Heart right ventricle (tissue), 16 donors: ENCODE measurements at regions not wholly inside any gene's neighbourhood (a gene's known extent, or its start where the extent isn't known, plus 50 kb on each side); places are given as distances from the start of the nearest gene placed in this dataset.

ENCODE experiments used
- ATAC-seq, 8 donors: fragments of 200-7000 bp; cut with Tn5 transposase; one replicate each; pipeline ENCODE4 v1.9.1; 2020; ENCODE audit warnings: mild to moderate bottlenecking in 8 of 8, moderate library complexity in 8 of 8, moderate number of reproducible peaks in 1 of 8
- DNase-seq, 2 donors: peaks; one replicate each; pipeline ENCODE4 v3.0.0-alpha.2; 2020
- H3K27ac ChIP-seq, 10 donors: fragments of 200-600 bp; sonication (generic) in 2 of 10; one replicate each; pipeline versions ENCODE4 v1.5.0 to v1.8.0; 2020 to 2022; ENCODE audit warnings: mild to moderate bottlenecking in 3 of 10
- H3K27me3 ChIP-seq, 7 donors: fragments of 200-600 bp; one replicate each; pipeline ENCODE4 v1.8.0; 2021 to 2022; ENCODE audit warnings: mild to moderate bottlenecking in 2 of 7
- H3K36me3 ChIP-seq, 9 donors: fragments of 200-600 bp; sonication (generic) in 1 of 9; one replicate each; pipeline versions ENCODE4 v1.5.0 to v1.8.0; 2020 to 2022; ENCODE audit warnings: mild to moderate bottlenecking in 2 of 9
- H3K4me1 ChIP-seq, 9 donors: fragments of 200-600 bp; sonication (generic) in 1 of 9; one replicate each; pipeline versions ENCODE4 v1.5.0 to v1.8.0; 2020 to 2022; ENCODE audit warnings: mild to moderate bottlenecking in 4 of 9
- H3K4me3 ChIP-seq, 10 donors: fragments of 200-600 bp; sonication (generic) in 2 of 10; one replicate each; pipeline versions ENCODE4 v1.5.0 to v1.8.0; 2020 to 2022; ENCODE audit warnings: mild to moderate bottlenecking in 7 of 10, moderate library complexity in 2 of 10
- H3K9me3 ChIP-seq, 11 donors: fragments of 200-600 bp in 10 of 11; sonication (generic) in 2 of 11; one replicate each; pipeline versions ENCODE4 v1.5.0 to v1.8.0; 2013 to 2022; ENCODE audit warnings: mild to moderate bottlenecking in 2 of 11, control low read depth in 1 of 11, moderate library complexity in 1 of 11
- CTCF ChIP-seq, 9 donors: fragments of 200-600 bp; sonication (generic) in 2 of 9; IDR thresholded peaks; one replicate each; pipeline versions ENCODE4 v1.5.0 to v1.8.0; 2021 to 2022; ENCODE audit warnings: antibody characterized with exemption in 9 of 9, mild to moderate bottlenecking in 5 of 9, moderate library complexity in 1 of 9
- WGBS, 2 donors: extraction: QIAGEN DNeasy Blood & Tissue Kit; methylation state at CpG; one replicate each; pipeline ENCODE4 v1.1.7; 2013; ENCODE audit warnings: inconsistent platforms in 1 of 2; 5-methylcytosine and 5-hydroxymethylcytosine counted together
- intact Hi-C, 10 donors: fragments of 100-400 bp; cut with DNase I; formaldehyde crosslinking; loops; one replicate each; pipeline versions ENCODE4 v1.11.1 to v1.14.2; 2022
- donor health status: Arrhythmogenic right ventricular cardiomyopathy.
- donor health status: ischemic (EF 13 %, LVEDD 7.1; RV severe dilation, severe dysfunction).
- donor health status: healthy with polysubstance abuse.
- donor health status: DM: no; HTN: yes; CAD: no.
- donor health status: DM: no; HTN: no; CAD: no.
- donor health status: ischemic (EF 25% LVEDD 6.9; RV normal size, moderate dysfunction).
- donor health status: ischemic (EF 25% LVEDD 5.7; RV mildly dilated, moderate dysfunction).
- donor health status: healthy.
- donor health status: DM: yes; HTN: yes; CAD: no.
- donor health status: Ischemic cardiomyopathy.
- donor health status: ischemic (EF 35%, LVEDD 5.7; RV mildly dilated, moderate dysfunction).
- donor health status: nonischemic (EF 11% LVEDD 7.7; RV severe dilation, severe dysfunction).
- donor health status: DM: yes; HTN: yes; CAD: no.
- donor health status: PGD.
- donor health status: ischemic (EF 29% LVEDD 5.4; RV normal size, mild dysfunction).
- donor health status: nonischemic (EF 23%, LVEDD 6.1; RV moderate dilation, normal function).

DNA sequence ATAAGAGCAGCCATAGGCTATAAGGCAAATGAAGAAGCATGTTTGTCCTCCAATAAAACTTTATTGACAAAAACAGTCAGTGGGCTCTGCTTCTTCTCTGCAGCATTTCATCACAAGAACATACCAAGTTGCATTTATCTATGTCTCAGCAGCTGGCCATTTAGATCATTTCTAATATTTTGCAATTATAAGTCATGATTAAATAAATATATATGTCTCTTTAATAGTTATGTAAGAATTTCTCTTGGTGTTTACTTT is 153.5 kb downstream of the RFC3 start:
- Histone ChIP-seq H3K4me1 (no peaks in the 10 kb centered on the region), H3K36me3 (no peaks in the 10 kb centered on the region), H3K9me3 (peaks cover 0 to 6% (median 0%) of the 10 kb centered on the region in 11 donors), H3K27ac (no peak overlapping the region), H3K4me3 (no peak overlapping the region), H3K27me3 (no peaks in the 10 kb centered on the region)
- no peak for DNase-seq
- intact Hi-C loops, result no loop called here
- TF ChIP-seq CTCF (IDR thresholded peaks at IDR 0.05), result no peak
- ATAC-seq, result no peak

DNA sequence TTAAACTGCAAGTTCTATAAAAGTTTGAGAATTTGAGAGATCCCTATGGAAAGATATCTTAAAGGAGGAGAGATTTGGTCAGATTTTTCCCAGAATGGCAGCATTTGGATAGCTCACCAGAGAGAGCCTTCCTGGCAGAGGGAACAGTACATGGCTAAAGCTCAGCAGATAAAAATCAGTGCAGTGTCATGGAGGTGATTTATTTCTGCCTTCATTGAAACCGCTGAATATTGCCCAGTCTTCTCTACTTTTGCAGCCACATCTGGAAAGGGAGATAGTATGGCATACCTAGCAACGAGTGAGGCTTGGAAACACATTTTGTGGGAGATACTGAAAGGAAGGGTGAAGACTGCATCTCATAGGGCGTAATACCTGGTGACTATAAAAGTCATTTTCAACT is 155.2 kb downstream of the RFC3 start:
- WGBS, 2 donors, result 90 to 91% methylated on average over 3 of the region's 3 CpGs
- intact Hi-C loops, result no loop called here
- no peak for ATAC-seq

DNA sequence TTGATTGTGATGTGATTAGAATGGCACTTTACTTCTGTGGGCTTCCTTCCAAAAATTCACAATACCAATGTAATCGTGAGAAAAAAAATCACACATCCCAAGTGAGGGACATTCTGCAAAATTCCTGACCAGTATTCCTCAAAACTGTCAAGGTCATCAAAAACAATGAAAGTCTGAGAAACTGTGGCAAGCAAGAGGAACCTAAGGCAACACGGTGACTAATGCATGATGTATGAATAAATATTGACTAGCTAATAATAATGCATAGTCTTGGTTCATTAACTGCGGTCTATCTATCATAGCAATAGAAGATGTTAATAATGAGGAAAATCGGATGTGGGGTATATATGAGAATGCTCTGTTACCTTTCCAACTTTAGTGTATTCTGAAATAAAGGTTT is 159.0 kb downstream of the RFC3 start:
- H3K27me3 ChIP-seq, result no peaks in the 10 kb centered on the region
- no peaks in the 10 kb centered on the region for H3K36me3 ChIP-seq
- TF ChIP-seq CTCF (IDR thresholded peaks at IDR 0.05), result no peak
- DNase-seq (no peak), ATAC-seq (no peak)
- intact Hi-C loops, result no loop called here
- H3K27ac ChIP-seq, result no peak overlapping the region
- H3K9me3 ChIP-seq, result no peaks in the 10 kb centered on the region
- no peaks in the 10 kb centered on the region for H3K4me1 ChIP-seq
- H3K4me3 ChIP-seq, result no peak overlapping the region
- 81 to 93% methylated on average over 4 of the region's 4 CpGs for WGBS, 2 donors

More for the DNA sequence above, 155.2 kb downstream of the RFC3 start:
- no peak for TF ChIP-seq CTCF (IDR thresholded peaks at IDR 0.05)
- Histone ChIP-seq H3K36me3 (no peaks in the 10 kb centered on the region), H3K27ac (no peak overlapping the region), H3K4me1 (no peaks in the 10 kb centered on the region), H3K4me3 (no peak overlapping the region), H3K9me3 (peaks cover 0 to 6% (median 0%) of the 10 kb centered on the region in 11 donors), H3K27me3 (no peaks in the 10 kb centered on the region)
- no peak for DNase-seq

DNA sequence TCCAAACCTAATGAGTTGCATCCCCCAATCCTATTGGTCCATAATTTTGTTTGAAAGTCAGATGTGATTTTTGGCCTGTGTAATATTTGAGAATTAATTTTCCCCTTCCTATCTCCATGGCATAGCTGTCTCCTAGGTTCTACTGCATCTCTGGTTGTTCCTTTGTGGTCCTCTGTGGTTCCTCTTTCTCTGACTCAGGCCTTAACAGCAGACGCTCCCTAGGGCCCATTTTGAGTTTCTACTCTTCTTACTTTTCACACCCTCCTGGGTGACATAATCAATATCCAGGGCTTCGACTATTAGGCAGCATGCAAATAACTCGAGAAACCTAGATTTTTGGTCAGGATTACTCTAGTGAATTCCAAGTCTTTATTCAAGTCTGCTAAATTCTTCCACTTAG is 160.7 kb downstream of the RFC3 start:
- DNase-seq (no peak), ATAC-seq (no peak)
- no peak overlapping the region for H3K27ac ChIP-seq
- H3K36me3 ChIP-seq, result no peaks in the 10 kb centered on the region
- H3K27me3 ChIP-seq, result no peaks in the 10 kb centered on the region
- intact Hi-C loops, result no loop called here
- H3K9me3 ChIP-seq, result no peaks in the 10 kb centered on the region
- WGBS, 2 donors, result 82 to 91% methylated on average over 3 of the region's 3 CpGs
- no peaks in the 10 kb centered on the region for H3K4me1 ChIP-seq
- no peak overlapping the region for H3K4me3 ChIP-seq
- no peak for TF ChIP-seq CTCF (IDR thresholded peaks at IDR 0.05)

DNA sequence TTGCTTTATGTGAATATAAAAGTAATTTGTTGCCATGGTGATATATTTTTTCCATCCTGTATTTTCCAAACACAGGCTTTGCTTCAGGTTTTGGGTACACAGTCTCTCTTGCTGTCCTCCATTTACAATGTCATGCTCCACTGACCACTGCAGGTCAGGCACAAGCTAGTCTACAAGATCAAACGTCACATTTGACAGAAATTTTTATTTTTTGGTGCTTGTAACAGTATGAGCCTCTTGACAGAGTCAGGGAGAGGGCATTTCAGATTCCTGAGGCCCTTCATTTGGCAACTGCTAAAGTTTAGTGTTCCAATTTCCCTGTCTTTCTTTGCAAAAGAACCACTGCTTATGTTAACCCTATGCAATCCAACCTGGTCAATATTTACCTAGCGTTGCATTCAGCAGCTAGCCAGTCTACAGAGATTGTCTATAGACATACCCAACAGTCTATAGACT is 175.0 kb downstream of the RFC3 start:
- Histone ChIP-seq H3K4me1 (peaks cover 0 to 10% (median 0%) of the 10 kb centered on the region in 9 donors), H3K27me3 (no peaks in the 10 kb centered on the region), H3K36me3 (no peaks in the 10 kb centered on the region), H3K9me3 (no peaks in the 10 kb centered on the region), H3K27ac (no peak overlapping the region), H3K4me3 (no peak overlapping the region)
- ATAC-seq (no peak), DNase-seq (no peak)
- intact Hi-C loops, result no loop called here
- no peak for TF ChIP-seq CTCF (IDR thresholded peaks at IDR 0.05)
- WGBS, 2 donors, result 71 to 77% methylated on average over 2 of the region's 2 CpGs
